ENCODE measurements at regions not wholly inside any gene's neighbourhood (a gene's known extent, or its start where the extent isn't known, plus 50 kb on each side); places are given as distances from the start of the nearest gene placed in this dataset.

GRCh38 chr4:53919535-53919934 lies 144.9 kb downstream of the CHIC2 start:
- TF ChIP-seq CTCF (IDR thresholded peaks at IDR 0.05) = no peak

- no peak for TF ChIP-seq CTCF (IDR thresholded peaks at IDR 0.05)
Observed at GRCh38 chr4:53917729-53918128, 146.7 kb downstream of the CHIC2 start.

DNA sequence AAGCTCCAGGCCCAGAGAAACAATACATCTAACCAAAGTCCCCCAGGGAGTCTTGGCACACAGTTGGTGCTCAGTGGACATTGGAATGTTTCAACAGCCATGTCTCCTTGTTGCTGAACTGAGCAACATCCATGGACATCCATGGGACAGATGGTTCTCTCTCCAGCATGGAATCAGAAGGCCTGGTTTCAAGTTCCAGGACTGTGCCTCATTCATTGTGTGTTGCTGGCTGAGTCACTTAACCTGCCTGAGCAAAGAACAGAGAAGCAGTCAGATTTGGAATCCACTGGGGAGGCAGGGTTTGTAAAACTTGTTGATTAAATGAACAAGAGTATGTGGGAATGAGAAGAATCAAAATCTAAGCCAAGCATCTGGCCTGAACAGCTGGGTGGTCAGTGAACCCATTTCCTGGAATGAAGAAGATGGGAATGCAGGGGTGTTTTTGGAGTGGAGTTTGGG lies 147.9 kb downstream of the CHIC2 start:
- no peak for TF ChIP-seq CTCF (IDR thresholded peaks at IDR 0.05)

DNA sequence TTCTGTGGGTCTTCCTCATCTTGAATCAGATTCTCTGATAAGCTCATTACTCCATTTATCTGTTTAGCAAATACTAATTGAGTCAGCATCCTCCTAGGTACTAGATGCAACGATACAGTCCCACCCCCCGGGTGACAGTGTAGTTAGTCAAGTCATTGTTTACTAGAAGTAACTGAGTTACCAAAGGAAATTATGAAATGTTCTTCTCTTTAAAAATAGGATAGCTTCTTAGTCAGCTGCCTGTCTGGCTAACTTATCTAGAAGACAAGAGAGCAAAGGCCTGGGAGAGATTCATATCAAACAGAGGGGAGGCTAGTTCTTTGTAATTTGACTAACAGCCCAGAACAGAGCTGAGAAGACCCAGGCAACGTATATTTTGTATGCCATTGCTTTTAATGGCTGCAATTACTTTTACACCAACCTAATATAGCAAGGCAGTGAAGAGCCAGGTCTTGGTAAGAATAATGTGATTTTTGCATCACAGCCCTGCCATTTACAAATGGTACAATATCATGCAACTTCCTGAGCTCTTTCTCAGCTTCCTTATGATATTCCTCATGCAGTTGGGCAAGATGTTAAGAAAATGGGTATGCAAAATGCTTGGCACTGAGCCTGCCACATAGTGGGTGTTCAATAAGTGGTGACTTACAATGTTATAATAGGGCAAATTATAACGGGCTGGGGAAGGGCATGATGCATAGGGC lies 149.9 kb downstream of the CHIC2 start:
- no peak for TF ChIP-seq CTCF (IDR thresholded peaks at IDR 0.05)

DNA sequence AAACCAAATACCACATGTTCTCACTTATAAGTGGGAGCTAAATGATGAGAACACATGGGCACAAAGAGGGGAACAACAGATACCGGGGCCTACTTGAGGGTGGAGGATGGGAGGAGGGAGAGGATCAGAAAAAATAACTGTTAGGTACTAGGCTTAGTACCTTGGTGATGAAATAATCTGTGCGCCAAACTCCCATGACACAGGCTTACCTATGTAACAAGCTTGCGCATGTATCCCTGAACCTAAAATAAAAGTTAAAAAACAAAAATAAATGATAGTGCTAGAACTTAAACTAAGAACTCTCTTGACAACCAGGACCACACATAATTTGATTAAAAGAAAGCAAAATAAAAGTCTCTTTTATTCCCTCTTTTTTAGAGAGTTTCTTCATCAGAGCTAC lies 150.6 kb downstream of the CHIC2 start:
- no peak for TF ChIP-seq CTCF (IDR thresholded peaks at IDR 0.05)

DNA sequence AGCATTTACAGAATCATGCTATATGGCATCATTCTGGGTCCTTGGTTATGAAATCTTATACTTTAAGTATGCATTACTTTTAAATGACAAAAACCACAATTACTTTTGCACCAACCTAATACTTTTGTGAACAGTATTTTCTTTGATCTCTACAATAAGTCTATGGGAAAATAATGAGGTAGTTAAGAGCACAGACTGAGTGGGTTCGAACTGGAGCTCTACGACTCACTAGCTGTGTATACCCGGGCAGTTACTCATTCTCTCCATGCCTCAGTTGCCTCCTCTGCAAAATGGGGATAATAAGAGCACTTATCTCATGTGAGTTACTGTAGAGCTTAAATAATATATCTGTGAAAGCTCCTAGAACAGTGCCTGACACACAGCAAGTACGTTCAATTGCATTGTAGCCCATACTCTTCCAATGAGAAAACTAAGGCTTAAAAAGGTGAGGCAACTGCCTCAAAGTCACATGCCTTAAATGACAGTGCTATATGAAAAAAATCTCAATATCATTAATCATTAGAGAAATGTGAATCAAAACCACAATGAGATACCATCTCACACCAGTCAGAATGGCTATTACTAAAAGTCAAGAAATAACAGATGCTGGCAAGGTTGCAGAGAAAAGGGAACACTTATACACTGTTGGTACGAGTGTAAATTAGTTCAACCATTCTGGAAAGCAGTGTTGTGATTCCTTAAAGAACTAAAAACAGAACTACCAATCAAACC lies 151.5 kb downstream of the CHIC2 start:
- TF ChIP-seq CTCF (IDR thresholded peaks at IDR 0.05) = no peak

- peak; percentile 75 for TF ChIP-seq CTCF (IDR thresholded peaks at IDR 0.05)
Observed at GRCh38 chr4:53908661-53909078, 155.7 kb downstream of the CHIC2 start.
